Suppressor macrophage treated with lipopolysaccharide for 1 hour (primary cell): ENCODE measurements at regions not wholly inside any gene's neighbourhood (a gene's known extent, or its start where the extent isn't known, plus 50 kb on each side); places are given as distances from the start of the nearest gene placed in this dataset.
"Not testable (repeated sequence)": the region's sequence is repeated elsewhere in the genome, so short reads cannot be mapped to it uniquely, and the experiment has no call there.

Source experiments
- DNase-seq, 3 donors: peaks; one replicate each; pipeline ENCODE4 v3.0.0-alpha.2; 2020 to 2022

DNA sequence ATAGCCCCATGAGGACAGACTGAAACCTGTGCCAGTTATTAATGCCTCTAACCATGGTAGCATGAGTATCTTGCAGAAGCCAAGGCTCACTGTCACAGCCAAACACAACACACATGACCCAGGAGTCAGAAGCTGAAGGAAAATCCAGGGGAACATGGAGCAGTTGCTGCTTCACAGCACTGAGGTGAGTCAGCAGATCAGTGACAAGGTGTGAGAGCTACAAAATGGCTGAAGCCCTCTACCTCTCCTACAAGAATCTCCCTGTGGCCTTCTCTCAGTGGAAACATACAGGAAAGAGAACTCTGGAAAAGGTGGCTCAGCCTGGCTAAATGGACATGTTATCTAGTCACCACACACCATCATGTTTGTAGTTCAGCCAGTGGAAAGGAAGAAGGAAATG, 93.5 kb downstream of the NAB1 start:
- DNase-seq, result peak in 1 of 3 donors; percentile 5

- no peak for DNase-seq
Measured at GRCh38 chr2:190744041-190744440, 95.2 kb downstream of the NAB1 start.

GRCh38 chr2:190746971-190747761, 98.3 kb downstream of the NAB1 start:
- DNase-seq, result peak in 2 of 3 donors; percentile 17 to 22

DNA sequence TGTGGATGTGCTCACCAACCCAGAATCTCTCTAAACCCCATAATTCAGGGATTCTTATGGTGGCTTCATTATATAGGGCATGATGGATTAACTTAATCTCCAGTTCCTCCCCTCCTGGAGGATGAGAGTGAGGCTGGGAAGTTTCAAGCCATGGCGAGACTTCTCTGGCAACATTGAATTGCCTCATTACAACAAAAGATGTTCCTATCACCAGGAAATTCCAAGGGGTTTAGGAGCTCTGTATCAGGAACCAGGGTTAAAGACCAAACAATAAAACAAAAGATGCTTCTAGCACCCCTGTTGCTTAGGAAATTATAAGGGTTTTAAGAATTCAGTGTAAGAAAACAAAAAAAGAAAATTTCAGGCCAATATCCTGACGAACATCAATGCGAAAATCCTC, 100.1 kb downstream of the NAB1 start:
- DNase-seq, result no peak

- DNase-seq, result no peak
Measured at GRCh38 chr2:190755772-190756415, 107.0 kb downstream of the NAB1 start.

DNA sequence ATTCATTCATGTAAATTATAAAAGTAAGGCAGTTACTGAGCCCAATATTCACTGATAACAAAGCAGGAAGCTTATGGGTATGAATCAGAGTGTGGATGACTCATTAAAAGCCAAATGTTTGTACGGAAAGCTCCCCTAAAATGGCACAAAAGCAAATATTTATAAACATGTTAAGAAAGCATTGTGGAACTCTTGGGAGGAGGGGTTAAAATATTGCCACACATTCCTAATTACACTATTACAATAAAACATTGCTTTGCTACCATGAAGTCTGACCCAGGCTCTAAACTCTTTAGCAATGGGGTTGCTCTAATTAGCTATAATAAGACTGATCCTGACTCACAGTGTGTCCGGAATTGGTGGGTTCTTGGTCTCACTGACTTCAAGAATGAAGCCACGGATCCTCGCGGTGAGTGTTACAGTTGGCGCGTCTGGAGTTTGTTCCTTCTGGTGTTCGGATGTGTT, 110.9 kb downstream of the NAB1 start:
- peak; percentile 60 to 75 (median 74) for DNase-seq

- DNase-seq, result not testable (repeated sequence)
Measured at GRCh38 chr2:190760353-190761150, 111.7 kb downstream of the NAB1 start.

- not testable (repeated sequence) for DNase-seq
Measured at GRCh38 chr2:190761216-190761615, 112.3 kb downstream of the NAB1 start.

DNA sequence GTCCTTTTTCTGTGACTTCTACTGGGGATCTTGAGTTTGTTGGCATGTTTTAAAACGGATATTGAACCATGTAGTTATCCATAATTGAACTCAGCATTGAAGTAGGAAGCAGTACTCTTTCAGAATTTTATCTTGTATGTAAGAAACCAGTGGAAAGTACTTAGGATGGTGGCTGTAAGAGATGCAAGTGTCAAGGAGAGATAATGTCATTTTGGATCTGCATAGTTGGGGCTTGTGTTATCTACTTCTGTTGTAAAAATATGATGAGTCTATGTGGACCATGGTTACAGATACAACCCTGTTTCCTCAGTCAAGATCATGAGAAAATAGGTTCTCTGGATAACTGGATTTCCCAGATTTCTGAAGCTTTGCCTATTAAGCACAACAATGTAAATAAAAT, 113.7 kb downstream of the NAB1 start:
- no peak for DNase-seq

GRCh38 chr2:190763100-190763499, 114.2 kb downstream of the NAB1 start:
- DNase-seq, result no peak

GRCh38 chr2:190763901-190764514, 115.1 kb downstream of the NAB1 start:
- peak; percentile 48 to 51 (median 51) for DNase-seq

GRCh38 chr2:190765386-190766173, 115.0 kb upstream of the GLS start:
- DNase-seq, result peak in 1 of 3 donors; percentile 8

- DNase-seq, result no peak
Measured at GRCh38 chr2:190766174-190766572, 114.4 kb upstream of the GLS start.

DNA sequence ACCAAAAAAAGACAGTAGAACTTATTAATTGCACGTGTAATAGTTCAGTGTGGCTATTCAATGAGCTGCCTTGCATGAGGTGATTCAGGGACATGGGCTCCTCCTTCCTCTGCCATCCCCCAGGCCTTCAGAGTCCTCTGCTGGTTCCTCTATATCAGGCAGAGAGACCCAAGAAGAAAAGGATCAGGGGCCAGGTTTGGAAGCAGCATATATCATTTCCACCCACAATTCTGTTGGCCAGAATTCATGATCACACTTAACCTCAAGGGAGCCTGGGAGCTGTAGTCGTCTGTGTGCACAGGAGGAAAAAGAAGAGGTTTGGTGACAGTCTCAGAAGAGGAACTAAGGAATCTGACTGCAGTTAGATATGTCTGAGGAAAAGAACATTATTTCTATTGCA, 114.0 kb upstream of the GLS start:
- DNase-seq, result peak in 2 of 3 donors; percentile 15 to 27

GRCh38 chr2:190767821-190768220, 112.8 kb upstream of the GLS start:
- no peak for DNase-seq

DNA sequence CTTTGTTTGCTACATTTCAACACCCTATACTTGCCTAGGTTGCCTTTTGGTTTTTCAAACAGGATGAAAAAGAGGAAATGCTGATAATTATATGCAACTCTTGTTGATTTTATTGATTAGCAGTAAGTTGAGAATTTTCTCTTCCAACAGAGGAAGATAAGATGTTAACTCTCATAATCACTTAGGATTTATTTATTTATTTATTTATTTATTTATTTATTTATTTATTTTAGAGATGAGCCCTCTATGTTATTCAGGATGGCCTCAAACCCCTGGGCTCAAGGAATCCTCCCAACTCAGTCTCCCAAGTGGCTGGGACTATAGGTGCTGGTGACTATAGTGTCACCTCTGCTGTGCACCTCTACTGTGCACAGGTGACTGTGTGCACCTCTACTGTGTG, 111.4 kb upstream of the GLS start:
- no peak for DNase-seq

- peak in 1 of 3 donors; percentile 37 for DNase-seq
Measured at GRCh38 chr2:190771726-190772125, 108.9 kb upstream of the GLS start.

GRCh38 chr2:190780594-190780993, 100.0 kb upstream of the GLS start:
- no peak for DNase-seq

GRCh38 chr2:190781604-190782198, 98.9 kb upstream of the GLS start:
- DNase-seq, result peak; percentile 69 to 83 (median 79)

GRCh38 chr2:190782264-190782663, 98.4 kb upstream of the GLS start:
- no peak for DNase-seq

DNA sequence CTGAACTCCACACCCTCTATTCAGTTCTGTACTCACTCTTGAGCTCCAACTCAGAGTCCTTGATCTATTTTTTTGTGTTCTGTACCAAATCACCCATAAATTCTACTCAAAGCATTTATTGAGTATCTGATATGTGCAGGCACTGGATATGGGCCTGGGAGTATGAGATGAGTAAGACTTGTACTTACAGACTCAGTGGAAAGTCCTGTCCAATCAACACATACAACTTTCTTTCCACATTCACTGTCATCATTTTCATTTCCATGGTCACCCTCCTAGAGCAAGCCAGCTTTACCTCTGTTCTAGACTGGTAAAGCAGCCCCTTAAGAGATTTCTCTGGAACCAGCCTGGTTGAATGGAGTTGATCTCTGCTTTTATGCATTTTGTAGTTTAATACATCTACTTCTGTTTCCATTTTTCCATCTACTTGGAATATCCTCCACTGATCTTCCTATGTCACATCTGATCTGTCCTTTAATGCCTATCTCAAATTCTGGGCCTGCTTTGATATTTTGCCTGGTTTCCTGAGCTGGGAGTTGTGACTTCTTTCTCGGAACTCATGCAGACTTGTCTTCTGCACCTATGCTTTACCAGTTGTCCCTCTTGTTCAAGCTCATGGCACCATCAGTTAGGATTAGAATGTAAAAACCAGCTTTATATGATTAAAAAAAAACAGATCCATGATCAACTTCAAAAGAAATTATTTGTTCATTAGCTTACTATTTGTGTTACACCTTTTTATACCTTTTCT, 96.9 kb upstream of the GLS start:
- DNase-seq, result no peak
